Right lobe of liver (tissue), 4 donors: ENCODE measurements at regions not wholly inside any gene's neighbourhood (a gene's known extent, or its start where the extent isn't known, plus 50 kb on each side); places are given as distances from the start of the nearest gene placed in this dataset.

Experiments
- POLR2A ChIP-seq: fragments of 450-650 bp; IDR thresholded peaks from one replicate; pipeline ENCODE4 v1.6.1; 2017; ENCODE audit warnings: antibody characterized with exemption, mild to moderate bottlenecking
- TF ChIP-seq, protein P1 (sequence below), 4 donors: fragments of 200-600 bp in 3 of 4; fragments of 450-650 bp in 1 of 4; IDR thresholded peaks; one replicate each; pipeline versions ENCODE4 v1.5.1 to v1.8.0; 2016 to 2022; ENCODE audit warnings: antibody characterized with exemption in 4 of 4, mild to moderate bottlenecking in 2 of 4
- donor health status: DM: no; HTN: no; CAD: no.
- donor health status: DM: no; HTN: no; CAD: no.
- donor health status: DM: no; HTN: yes; CAD: no.

GRCh38 chr6:14474816-14475215 is 357.2 kb downstream of the CD83 start:
- TF ChIP-seq, protein P1, sequence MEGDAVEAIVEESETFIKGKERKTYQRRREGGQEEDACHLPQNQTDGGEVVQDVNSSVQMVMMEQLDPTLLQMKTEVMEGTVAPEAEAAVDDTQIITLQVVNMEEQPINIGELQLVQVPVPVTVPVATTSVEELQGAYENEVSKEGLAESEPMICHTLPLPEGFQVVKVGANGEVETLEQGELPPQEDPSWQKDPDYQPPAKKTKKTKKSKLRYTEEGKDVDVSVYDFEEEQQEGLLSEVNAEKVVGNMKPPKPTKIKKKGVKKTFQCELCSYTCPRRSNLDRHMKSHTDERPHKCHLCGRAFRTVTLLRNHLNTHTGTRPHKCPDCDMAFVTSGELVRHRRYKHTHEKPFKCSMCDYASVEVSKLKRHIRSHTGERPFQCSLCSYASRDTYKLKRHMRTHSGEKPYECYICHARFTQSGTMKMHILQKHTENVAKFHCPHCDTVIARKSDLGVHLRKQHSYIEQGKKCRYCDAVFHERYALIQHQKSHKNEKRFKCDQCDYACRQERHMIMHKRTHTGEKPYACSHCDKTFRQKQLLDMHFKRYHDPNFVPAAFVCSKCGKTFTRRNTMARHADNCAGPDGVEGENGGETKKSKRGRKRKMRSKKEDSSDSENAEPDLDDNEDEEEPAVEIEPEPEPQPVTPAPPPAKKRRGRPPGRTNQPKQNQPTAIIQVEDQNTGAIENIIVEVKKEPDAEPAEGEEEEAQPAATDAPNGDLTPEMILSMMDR (IDR thresholded peaks at IDR 0.05): no peak
- no peak for TF ChIP-seq POLR2A
